Endometrium (tissue), 2 donors: ENCODE measurements at regions not wholly inside any gene's neighbourhood (a gene's known extent, or its start where the extent isn't known, plus 50 kb on each side); places are given as distances from the start of the nearest gene placed in this dataset.

ENCODE experiments used
- FAIRE-seq: peaks from 2 replicates; lab custom pipeline; 2012; peaks lifted over from hg19 to GRCh38; lab: Jason Lieb, UNC
- donor health status: control.
- donor health status: control.

- no peak for FAIRE-seq
Observed at GRCh38 chr1:213884402-213884801, 103.4 kb upstream of the PROX1 start.

GRCh38 chr1:213884942-213885341, 102.8 kb upstream of the PROX1 start:
- FAIRE-seq, result no peak

- FAIRE-seq, result no peak
Observed at GRCh38 chr1:213887842-213888241, 99.9 kb upstream of the PROX1 start.

- no peak for FAIRE-seq
Observed at GRCh38 chr1:213891989-213892902, 95.5 kb upstream of the PROX1 start.

GRCh38 chr1:213898684-213899083, 89.1 kb upstream of the PROX1 start:
- FAIRE-seq, result no peak

- FAIRE-seq, result no peak
Observed at GRCh38 chr1:213899413-213899812, 88.4 kb upstream of the PROX1 start.

GRCh38 chr1:213905344-213905743, 82.4 kb upstream of the PROX1 start:
- no peak for FAIRE-seq

GRCh38 chr1:213908521-213908920, 79.3 kb upstream of the PROX1 start:
- no peak for FAIRE-seq

GRCh38 chr1:213914392-213914791, 73.4 kb upstream of the PROX1 start:
- no peak for FAIRE-seq

- no peak for FAIRE-seq
Observed at GRCh38 chr1:213921311-213921710, 66.5 kb upstream of the PROX1 start.

- FAIRE-seq, result no peak
Observed at GRCh38 chr1:213921712-213922111, 66.1 kb upstream of the PROX1 start.

- no peak for FAIRE-seq
Observed at GRCh38 chr1:213925531-213926182, 62.1 kb upstream of the PROX1 start.

GRCh38 chr1:213927846-213928245, 59.9 kb upstream of the PROX1 start:
- FAIRE-seq, result no peak

- FAIRE-seq, result no peak
Observed at GRCh38 chr1:213929398-213929797, 58.4 kb upstream of the PROX1 start.

- no peak for FAIRE-seq
Observed at GRCh38 chr1:213931836-213932235, 55.9 kb upstream of the PROX1 start.

- no peak for FAIRE-seq
Observed at GRCh38 chr1:213933336-213933735, 54.4 kb upstream of the PROX1 start.

GRCh38 chr1:213934649-213935048, 53.1 kb upstream of the PROX1 start:
- no peak for FAIRE-seq

GRCh38 chr1:213936571-213936970, 51.2 kb upstream of the PROX1 start:
- FAIRE-seq, result no peak
